Activated CD4-positive, alpha-beta memory T cell treated with anti-CD3 and anti-CD28 coated beads for 36 hours (primary cell): ENCODE measurements at regions not wholly inside any gene's neighbourhood (a gene's known extent, or its start where the extent isn't known, plus 50 kb on each side); places are given as distances from the start of the nearest gene placed in this dataset.

ENCODE experiments used
- CTCF ChIA-PET: fragments of 350-600 bp; sonication (Branson Sonifier 250); formaldehyde crosslinking; loops from one replicate; lab custom pipeline; 2021; ENCODE audit warnings: antibody characterized with exemption, inconsistent platforms; lab: Charles Lee
- POLR2A ChIA-PET: fragments of 350-600 bp; sonication (Branson Sonifier 250); formaldehyde crosslinking; loops from one replicate; lab custom pipeline; 2021; ENCODE audit warnings: antibody characterized with exemption; lab: Charles Lee
- DNase-seq: peaks from one replicate; pipeline ENCODE4 v3.0.0-alpha.2; 2020
- H3K27ac Mint-ChIP-seq: one replicate; pipeline ENCODE4 v1.8.0; 2021; ENCODE audit warnings: mixed read lengths
- H3K27me3 Mint-ChIP-seq: one replicate; pipeline ENCODE4 v1.8.0; 2021; ENCODE audit warnings: mixed read lengths
- H3K36me3 Mint-ChIP-seq: one replicate; pipeline ENCODE4 v1.8.0; 2021; ENCODE audit warnings: mixed read lengths
- H3K4me1 Mint-ChIP-seq: one replicate; pipeline ENCODE4 v1.8.0; 2021; ENCODE audit warnings: low read depth, mixed read lengths
- H3K4me3 Mint-ChIP-seq: one replicate; pipeline ENCODE4 v1.8.0; 2021; ENCODE audit warnings: mild to moderate bottlenecking, mixed read lengths
- H3K9me3 Mint-ChIP-seq: one replicate; pipeline ENCODE4 v1.8.0; 2021; ENCODE audit warnings: mixed read lengths
- intact Hi-C: fragments of 100-400 bp; cut with micrococcal nuclease; formaldehyde crosslinking; loops from one replicate; pipeline ENCODE4 v1.15.1; 2023

DNA sequence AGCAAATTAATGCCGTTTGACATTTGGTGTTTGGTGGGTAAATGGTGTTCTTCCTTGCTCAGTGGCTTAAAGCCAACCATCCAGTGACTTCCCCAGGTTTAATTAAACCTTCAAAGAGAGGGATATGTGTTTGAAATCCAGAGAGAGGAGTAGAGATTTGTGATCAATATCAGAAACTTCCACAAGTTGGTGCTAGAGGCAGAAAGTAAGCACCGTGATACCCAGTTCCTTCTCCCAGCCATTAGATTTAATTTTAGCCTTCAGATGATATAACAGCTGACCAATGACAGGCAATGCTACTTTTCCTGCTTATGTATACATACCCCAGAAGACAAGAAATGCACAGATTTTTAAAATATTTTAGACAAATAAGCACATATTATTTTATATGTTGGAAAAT lies 398.5 kb downstream of the CDH2 start:
- intact Hi-C loops = no loop called here
- ChIA-PET POLR2A (no interaction called here), CTCF (no interaction called here)
- no peak for DNase-seq
- Mint-ChIP-seq H3K4me3 (no peak overlapping the region), H3K36me3 (no peaks in the 10 kb centered on the region), H3K27me3 (no peaks in the 10 kb centered on the region), H3K9me3 (peaks cover 14% of the 10 kb centered on the region), H3K4me1 (no peaks in the 10 kb centered on the region), H3K27ac (no peak overlapping the region)

GRCh38 chr18:27772081-27772480 lies 404.8 kb downstream of the CDH2 start:
- no peaks in the 10 kb centered on the region for H3K4me1 Mint-ChIP-seq
- no peak overlapping the region for H3K4me3 Mint-ChIP-seq
- H3K27me3 Mint-ChIP-seq = no peaks in the 10 kb centered on the region
- no peak for DNase-seq
- H3K9me3 Mint-ChIP-seq = peaks cover 13% of the 10 kb centered on the region
- CTCF ChIA-PET = no interaction called here
- POLR2A ChIA-PET = no interaction called here
- H3K27ac Mint-ChIP-seq = no peak overlapping the region
- intact Hi-C loops = no loop called here
- no peaks in the 10 kb centered on the region for H3K36me3 Mint-ChIP-seq

GRCh38 chr18:27771571-27771970 lies 405.4 kb downstream of the CDH2 start:
- no peak for DNase-seq
- Mint-ChIP-seq H3K9me3 (peaks cover 17% of the 10 kb centered on the region), H3K27me3 (no peaks in the 10 kb centered on the region), H3K4me3 (no peak overlapping the region), H3K4me1 (no peaks in the 10 kb centered on the region), H3K36me3 (no peaks in the 10 kb centered on the region), H3K27ac (no peak overlapping the region)
- CTCF ChIA-PET = no interaction called here
- POLR2A ChIA-PET = no interaction called here
- intact Hi-C loops = no loop called here

GRCh38 chr18:27769152-27769551 lies 407.8 kb downstream of the CDH2 start:
- peaks cover 15% of the 10 kb centered on the region for H3K9me3 Mint-ChIP-seq
- DNase-seq = no peak
- no peaks in the 10 kb centered on the region for H3K4me1 Mint-ChIP-seq
- no peak overlapping the region for H3K27ac Mint-ChIP-seq
- H3K4me3 Mint-ChIP-seq = no peak overlapping the region
- CTCF ChIA-PET = no interaction called here
- no peaks in the 10 kb centered on the region for H3K36me3 Mint-ChIP-seq
- POLR2A ChIA-PET = no interaction called here
- no peaks in the 10 kb centered on the region for H3K27me3 Mint-ChIP-seq
- intact Hi-C loops = no loop called here

- H3K36me3 Mint-ChIP-seq = no peaks in the 10 kb centered on the region
- DNase-seq = no peak
- H3K27me3 Mint-ChIP-seq = no peaks in the 10 kb centered on the region
- no peak overlapping the region for H3K4me3 Mint-ChIP-seq
- no peak overlapping the region for H3K27ac Mint-ChIP-seq
- peaks cover 22% of the 10 kb centered on the region for H3K9me3 Mint-ChIP-seq
- CTCF ChIA-PET = no interaction called here
- POLR2A ChIA-PET = no interaction called here
- intact Hi-C loops = no loop called here
- no peaks in the 10 kb centered on the region for H3K4me1 Mint-ChIP-seq
Measured at GRCh38 chr18:27763936-27764335, 413.0 kb downstream of the CDH2 start.

GRCh38 chr18:27763341-27763740 lies 413.6 kb downstream of the CDH2 start:
- no peak overlapping the region for H3K4me3 Mint-ChIP-seq

GRCh38 chr18:27762054-27762453 lies 414.9 kb downstream of the CDH2 start:
- ChIA-PET POLR2A (no interaction called here), CTCF (no interaction called here)
- Mint-ChIP-seq H3K4me3 (no peak overlapping the region), H3K27me3 (no peaks in the 10 kb centered on the region), H3K9me3 (peaks cover 17% of the 10 kb centered on the region), H3K27ac (no peak overlapping the region), H3K36me3 (no peaks in the 10 kb centered on the region), H3K4me1 (no peaks in the 10 kb centered on the region)
- intact Hi-C loops = no loop called here
- DNase-seq = no peak

More at GRCh38 chr18:27763341-27763740, 413.6 kb downstream of the CDH2 start:
- ChIA-PET CTCF (no interaction called here), POLR2A (no interaction called here)
- H3K27ac Mint-ChIP-seq = no peak overlapping the region
- H3K36me3 Mint-ChIP-seq = no peaks in the 10 kb centered on the region
- DNase-seq = no peak
- no peaks in the 10 kb centered on the region for H3K27me3 Mint-ChIP-seq
- peaks cover 19% of the 10 kb centered on the region for H3K9me3 Mint-ChIP-seq
- H3K4me1 Mint-ChIP-seq = no peaks in the 10 kb centered on the region
- intact Hi-C loops = no loop called here

DNA sequence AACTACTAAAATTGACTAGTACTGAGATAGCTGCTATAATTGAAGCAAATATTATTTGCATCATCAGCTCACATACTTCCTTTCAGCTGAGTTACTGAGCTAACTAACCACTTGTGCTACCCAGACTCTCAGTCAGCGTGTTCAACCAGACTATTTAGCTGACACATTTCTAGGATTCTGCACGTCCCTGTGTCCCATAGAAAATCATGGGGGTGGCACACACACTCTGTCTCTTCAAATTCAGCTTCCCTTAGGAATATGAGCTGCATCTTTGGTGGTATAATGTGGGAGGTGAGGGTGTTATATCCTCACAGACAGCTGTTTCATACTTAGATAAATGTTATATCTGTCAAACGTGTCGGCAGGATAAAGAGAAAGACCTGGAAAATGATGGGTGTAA lies 424.0 kb downstream of the CDH2 start:
- ChIA-PET CTCF (no interaction called here), POLR2A (no interaction called here)
- Mint-ChIP-seq H3K27me3 (no peaks in the 10 kb centered on the region), H3K27ac (no peak overlapping the region), H3K9me3 (peaks cover 16% of the 10 kb centered on the region), H3K4me3 (no peak overlapping the region), H3K36me3 (no peaks in the 10 kb centered on the region), H3K4me1 (no peaks in the 10 kb centered on the region)
- no peak for DNase-seq
- intact Hi-C loops = no loop called here

- H3K4me1 Mint-ChIP-seq = no peaks in the 10 kb centered on the region
- POLR2A ChIA-PET = no interaction called here
Measured at GRCh38 chr18:27750923-27751322, 426.0 kb downstream of the CDH2 start.

DNA sequence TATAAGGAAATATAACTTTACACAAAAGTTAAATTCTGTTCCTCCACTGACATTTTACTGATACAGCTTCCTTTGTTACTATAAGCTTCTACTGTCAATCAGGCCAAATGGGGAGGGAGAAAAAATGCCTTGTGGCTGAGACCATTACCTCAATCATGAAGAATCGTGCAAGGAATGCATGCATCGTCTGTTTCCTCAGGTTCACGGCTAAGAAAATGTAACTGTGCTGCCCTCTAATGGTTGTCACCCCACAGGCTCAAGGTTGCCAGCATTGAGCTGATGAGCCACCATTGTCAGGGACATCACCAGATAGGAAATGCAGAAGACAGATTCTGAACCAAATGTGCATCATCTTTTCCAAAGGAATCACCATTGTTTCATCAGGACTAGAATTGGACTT lies 426.9 kb downstream of the CDH2 start:
- no peak for DNase-seq
- CTCF ChIA-PET = no interaction called here
- POLR2A ChIA-PET = no interaction called here
- H3K9me3 Mint-ChIP-seq = peaks cover 22% of the 10 kb centered on the region
- H3K4me3 Mint-ChIP-seq = no peak overlapping the region
- intact Hi-C loops = no loop called here
- no peaks in the 10 kb centered on the region for H3K36me3 Mint-ChIP-seq
- no peaks in the 10 kb centered on the region for H3K4me1 Mint-ChIP-seq
- no peaks in the 10 kb centered on the region for H3K27me3 Mint-ChIP-seq
- H3K27ac Mint-ChIP-seq = no peak overlapping the region

More at GRCh38 chr18:27750923-27751322, 426.0 kb downstream of the CDH2 start:
- Mint-ChIP-seq H3K27ac (no peak overlapping the region), H3K36me3 (no peaks in the 10 kb centered on the region), H3K27me3 (no peaks in the 10 kb centered on the region), H3K9me3 (peaks cover 22% of the 10 kb centered on the region), H3K4me3 (no peak overlapping the region)
- intact Hi-C loops = no loop called here
- DNase-seq = no peak
- CTCF ChIA-PET = no interaction called here

DNA sequence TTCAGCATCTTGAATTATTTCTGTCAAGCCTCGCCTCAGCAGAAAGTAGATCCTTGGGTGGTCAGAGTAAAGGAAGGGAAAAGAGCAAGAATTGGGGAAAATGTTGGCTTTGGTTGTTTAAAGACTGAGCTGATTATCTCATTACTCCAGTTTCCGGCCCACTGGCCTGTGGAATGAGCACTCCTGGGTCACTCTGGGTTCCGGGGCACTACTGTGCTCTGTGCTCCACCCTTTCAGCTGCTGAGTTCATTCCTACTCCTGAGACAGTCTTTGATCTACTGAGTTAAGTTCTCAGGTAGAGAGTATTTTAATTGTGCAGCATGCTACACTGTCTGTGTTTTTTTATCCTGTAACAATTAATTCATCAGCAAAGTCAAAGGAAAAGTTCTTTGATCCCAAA lies 427.7 kb downstream of the CDH2 start:
- ChIA-PET CTCF (no interaction called here), POLR2A (no interaction called here)
- no peak overlapping the region for H3K4me3 Mint-ChIP-seq
- H3K9me3 Mint-ChIP-seq = peaks cover 21% of the 10 kb centered on the region
- no peaks in the 10 kb centered on the region for H3K27me3 Mint-ChIP-seq
- H3K27ac Mint-ChIP-seq = no peak overlapping the region
- H3K36me3 Mint-ChIP-seq = no peaks in the 10 kb centered on the region
- DNase-seq = no peak
- intact Hi-C loops = no loop called here
- H3K4me1 Mint-ChIP-seq = no peaks in the 10 kb centered on the region

- POLR2A ChIA-PET = no interaction called here
- Mint-ChIP-seq H3K27ac (no peak overlapping the region), H3K4me3 (no peak overlapping the region), H3K36me3 (no peaks in the 10 kb centered on the region), H3K9me3 (peaks cover 19% of the 10 kb centered on the region), H3K4me1 (no peaks in the 10 kb centered on the region), H3K27me3 (no peaks in the 10 kb centered on the region)
- no peak for DNase-seq
- intact Hi-C loops = no loop called here
- CTCF ChIA-PET = no interaction called here
Measured at GRCh38 chr18:27746241-27746640, 430.7 kb downstream of the CDH2 start.

- ChIA-PET CTCF (no interaction called here), POLR2A (no interaction called here)
- DNase-seq = no peak
- Mint-ChIP-seq H3K27ac (no peak overlapping the region), H3K4me3 (no peak overlapping the region), H3K9me3 (peaks cover 8% of the 10 kb centered on the region), H3K27me3 (no peaks in the 10 kb centered on the region), H3K4me1 (no peaks in the 10 kb centered on the region), H3K36me3 (no peaks in the 10 kb centered on the region)
- intact Hi-C loops = no loop called here
Measured at GRCh38 chr18:27735117-27735516, 441.8 kb downstream of the CDH2 start.

- CTCF ChIA-PET = no interaction called here
- H3K4me3 Mint-ChIP-seq = no peak overlapping the region
- intact Hi-C loops = no loop called here
- H3K36me3 Mint-ChIP-seq = no peaks in the 10 kb centered on the region
- H3K27ac Mint-ChIP-seq = no peak overlapping the region
- H3K9me3 Mint-ChIP-seq = peaks cover 24% of the 10 kb centered on the region
- no peaks in the 10 kb centered on the region for H3K27me3 Mint-ChIP-seq
- no peak for DNase-seq
- POLR2A ChIA-PET = no interaction called here
- H3K4me1 Mint-ChIP-seq = no peaks in the 10 kb centered on the region
Measured at GRCh38 chr18:27731211-27731610, 445.7 kb downstream of the CDH2 start.
